ENCODE measurements at regions not wholly inside any gene's neighbourhood (a gene's known extent, or its start where the extent isn't known, plus 50 kb on each side); places are given as distances from the start of the nearest gene placed in this dataset.

GRCh38 chr2:175571078-175571653, 389.7 kb upstream of the ATP5MC3 start:
- no peaks in the 10 kb centered on the region for H3K27me3 ChIP-seq
- no peaks in the 10 kb centered on the region for H3K9me3 ChIP-seq
- TF ChIP-seq, protein P1, sequence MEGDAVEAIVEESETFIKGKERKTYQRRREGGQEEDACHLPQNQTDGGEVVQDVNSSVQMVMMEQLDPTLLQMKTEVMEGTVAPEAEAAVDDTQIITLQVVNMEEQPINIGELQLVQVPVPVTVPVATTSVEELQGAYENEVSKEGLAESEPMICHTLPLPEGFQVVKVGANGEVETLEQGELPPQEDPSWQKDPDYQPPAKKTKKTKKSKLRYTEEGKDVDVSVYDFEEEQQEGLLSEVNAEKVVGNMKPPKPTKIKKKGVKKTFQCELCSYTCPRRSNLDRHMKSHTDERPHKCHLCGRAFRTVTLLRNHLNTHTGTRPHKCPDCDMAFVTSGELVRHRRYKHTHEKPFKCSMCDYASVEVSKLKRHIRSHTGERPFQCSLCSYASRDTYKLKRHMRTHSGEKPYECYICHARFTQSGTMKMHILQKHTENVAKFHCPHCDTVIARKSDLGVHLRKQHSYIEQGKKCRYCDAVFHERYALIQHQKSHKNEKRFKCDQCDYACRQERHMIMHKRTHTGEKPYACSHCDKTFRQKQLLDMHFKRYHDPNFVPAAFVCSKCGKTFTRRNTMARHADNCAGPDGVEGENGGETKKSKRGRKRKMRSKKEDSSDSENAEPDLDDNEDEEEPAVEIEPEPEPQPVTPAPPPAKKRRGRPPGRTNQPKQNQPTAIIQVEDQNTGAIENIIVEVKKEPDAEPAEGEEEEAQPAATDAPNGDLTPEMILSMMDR (IDR thresholded peaks at IDR 0.05) = no peak
- no peak overlapping the region for H3K27ac ChIP-seq
- intact Hi-C loops (cut with DNase I; ENCODE audit: low total_unique reads) = no loop called here
- no peaks in the 10 kb centered on the region for H3K36me3 ChIP-seq
- H3K4me3 ChIP-seq = no peak overlapping the region
- no peak for DNase-seq
- no peaks in the 10 kb centered on the region for H3K4me1 ChIP-seq

DNA sequence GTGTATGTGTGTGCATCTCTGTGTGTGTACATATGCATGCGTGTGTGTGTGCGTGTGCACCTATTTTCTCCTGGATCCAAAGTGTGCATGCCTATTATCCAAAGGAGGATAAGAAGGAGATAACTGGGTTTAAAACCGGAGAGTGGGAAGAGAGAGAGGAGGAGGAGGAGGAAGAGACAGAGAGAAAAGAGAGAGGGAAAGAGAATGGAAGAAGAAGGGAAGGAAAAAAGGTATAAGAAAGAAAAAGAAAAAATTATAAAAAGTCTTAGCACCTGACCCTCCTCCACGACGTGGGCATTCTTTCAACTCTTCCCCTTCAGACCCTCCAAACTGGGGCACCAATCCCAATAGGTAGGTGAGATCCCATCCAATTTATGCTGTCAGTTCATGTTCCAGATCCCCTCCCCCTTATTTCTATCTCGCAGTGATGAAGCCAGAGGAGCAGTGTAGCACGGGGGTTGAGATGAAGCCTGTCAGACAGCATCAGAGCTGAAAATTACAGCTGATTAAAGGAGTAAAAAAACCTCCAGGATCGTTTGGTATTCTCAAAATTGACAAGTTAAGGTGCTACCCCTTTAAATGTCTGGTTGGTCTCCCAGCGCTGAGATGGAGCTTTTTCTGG, 386.7 kb upstream of the ATP5MC3 start:
- H3K4me1 ChIP-seq = no peaks in the 10 kb centered on the region
- no peaks in the 10 kb centered on the region for H3K9me3 ChIP-seq
- no peak overlapping the region for H3K4me3 ChIP-seq
- H3K27ac ChIP-seq = no peak overlapping the region
- no peaks in the 10 kb centered on the region for H3K27me3 ChIP-seq
- TF ChIP-seq, protein P1 (IDR thresholded peaks at IDR 0.05) = no peak
- no peak for DNase-seq
- no peaks in the 10 kb centered on the region for H3K36me3 ChIP-seq
- intact Hi-C loops (cut with DNase I; ENCODE audit: low total_unique reads) = no loop called here

DNA sequence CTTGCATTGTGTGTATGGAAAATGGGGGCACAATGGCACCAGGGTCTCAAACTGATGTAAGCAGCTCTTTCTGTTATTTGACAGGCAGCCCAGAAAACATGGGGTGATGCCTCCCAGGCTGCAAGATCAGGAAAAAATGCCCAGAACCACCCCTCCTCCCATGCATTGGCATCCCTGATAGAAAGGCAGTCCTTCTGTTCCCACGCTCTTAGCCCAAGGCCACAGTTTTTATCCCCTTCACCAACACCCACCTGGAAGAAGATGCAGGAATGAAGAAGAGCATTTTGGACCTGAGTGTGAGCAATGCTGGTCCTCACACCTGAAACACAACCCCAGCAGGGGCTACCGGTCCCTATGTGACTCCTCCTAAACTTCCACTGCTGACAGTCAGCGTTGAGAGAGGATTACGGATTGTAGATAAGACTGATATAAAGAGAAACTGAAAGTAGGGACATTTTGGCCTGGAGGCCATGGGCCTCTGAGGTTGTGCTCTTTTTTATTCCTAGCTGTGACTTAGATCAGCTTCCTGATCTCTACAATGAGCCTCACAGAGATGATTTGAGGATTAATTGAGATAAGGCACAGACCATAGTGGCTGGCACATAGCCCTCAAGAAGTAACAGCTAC, 386.0 kb upstream of the ATP5MC3 start:
- H3K9me3 ChIP-seq = no peaks in the 10 kb centered on the region
- DNase-seq = no peak
- no peaks in the 10 kb centered on the region for H3K4me1 ChIP-seq
- no peaks in the 10 kb centered on the region for H3K27me3 ChIP-seq
- no peak overlapping the region for H3K27ac ChIP-seq
- H3K36me3 ChIP-seq = no peaks in the 10 kb centered on the region
- H3K4me3 ChIP-seq = no peak overlapping the region
- TF ChIP-seq, protein P1 (IDR thresholded peaks at IDR 0.05) = no peak
- intact Hi-C loops (cut with DNase I; ENCODE audit: low total_unique reads) = no loop called here

GRCh38 chr2:175560521-175561169, 379.1 kb upstream of the ATP5MC3 start:
- Histone ChIP-seq H3K4me3 (no peak overlapping the region), H3K4me1 (no peaks in the 10 kb centered on the region), H3K36me3 (no peaks in the 10 kb centered on the region), H3K27ac (no peak overlapping the region), H3K9me3 (no peaks in the 10 kb centered on the region), H3K27me3 (no peaks in the 10 kb centered on the region)
- DNase-seq = no peak
- intact Hi-C loops (cut with DNase I; ENCODE audit: low total_unique reads) = no loop called here
- TF ChIP-seq, protein P1 (IDR thresholded peaks at IDR 0.05) = no peak

GRCh38 chr2:175559613-175560012, 378.1 kb upstream of the ATP5MC3 start:
- TF ChIP-seq, protein P1 (IDR thresholded peaks at IDR 0.05) = no peak
- Histone ChIP-seq H3K4me1 (no peaks in the 10 kb centered on the region), H3K9me3 (no peaks in the 10 kb centered on the region), H3K36me3 (no peaks in the 10 kb centered on the region), H3K4me3 (no peak overlapping the region), H3K27ac (no peak overlapping the region), H3K27me3 (no peaks in the 10 kb centered on the region)
- intact Hi-C loops (cut with DNase I; ENCODE audit: low total_unique reads) = no loop called here
- DNase-seq = no peak

Data from tibial artery (tissue), 4 donors.